ENCODE measurements at regions not wholly inside any gene's neighbourhood (a gene's known extent, or its start where the extent isn't known, plus 50 kb on each side); places are given as distances from the start of the nearest gene placed in this dataset.

- TF ChIP-seq REST (IDR thresholded peaks at IDR 0.05; ENCODE audit: unreplicated experiment) (no peak), CREB1 (CRISPR knock-in tag; IDR thresholded peaks at IDR 0.05; ENCODE audit: low read depth) (no peak), EZH2phosphoT487 (IDR thresholded peaks at IDR 0.05; ENCODE audit: unreplicated experiment) (no peak)
Observed at GRCh38 chr7:115647712-115648111, 382.9 kb downstream of the TFEC start (continued).

GRCh38 chr7:115642194-115642593 lies 388.4 kb downstream of the TFEC start:
- no peak overlapping the region for H2AFZ ChIP-seq
- H3K9me2 ChIP-seq (ENCODE audit: insufficient read depth) = no peaks in the 10 kb centered on the region
- Mint-ChIP-seq H3K4me1 (peaks cover 6% of the 10 kb centered on the region), H3K36me3 (ENCODE audit: low read depth) (peaks cover 5% of the 10 kb centered on the region; the same call in 2 of the 3 replicates), H3K27me3 (ENCODE audit: insufficient read depth, low read depth, poor library complexity) (no peaks in the 10 kb centered on the region), H3K9me3 (peaks cover 5% of the 10 kb centered on the region; the same call in 2 of the 3 replicates), H3K27ac (no peak overlapping the region), H3K4me3 (no peak overlapping the region)
- no peaks in the 10 kb centered on the region for H3K79me2 ChIP-seq (replicated peaks; ENCODE audit: insufficient read depth)
- H3K27ac ChIP-seq (ENCODE audit: low read depth) = no peak overlapping the region
- ATAC-seq (no peak), DNase-seq (ENCODE audit: low spot score) (no peak)
- no peaks in the 10 kb centered on the region for H4K20me1 ChIP-seq (replicated peaks; ENCODE audit: insufficient read depth)
- H3K36me3 ChIP-seq (ENCODE audit: insufficient read depth) = no peaks in the 10 kb centered on the region
- no peaks in the 10 kb centered on the region for H3F3A ChIP-seq (replicated peaks; ENCODE audit: low read depth)
- no peak overlapping the region for H3K4me2 ChIP-seq
- H3K4me3 ChIP-seq = no peak overlapping the region
- no peaks in the 10 kb centered on the region for H3K4me1 ChIP-seq (ENCODE audit: insufficient read depth)
- TF ChIP-seq ZNF462 (CRISPR knock-in tag; IDR thresholded peaks at IDR 0.05) = no peak
- no peak for TF ChIP-seq CREB1 (CRISPR knock-in tag; IDR thresholded peaks at IDR 0.05; ENCODE audit: low read depth)
- no peak for TF ChIP-seq REST (IDR thresholded peaks at IDR 0.05; ENCODE audit: unreplicated experiment)
- no peak for TF ChIP-seq STAT1 (IDR thresholded peaks at IDR 0.05; ENCODE audit: unreplicated experiment)
- no peaks in the 10 kb centered on the region for H3K27me3 ChIP-seq (ENCODE audit: insufficient read depth)
